ENCODE measurements at regions not wholly inside any gene's neighbourhood (a gene's known extent, or its start where the extent isn't known, plus 50 kb on each side); places are given as distances from the start of the nearest gene placed in this dataset.
A peak's percentile ranks its signal among the peaks of the same experiment; 100 is the strongest.

GRCh38 chr18:10094154-10094553 is 180.3 kb downstream of the VAPA start:
- ChIA-PET CTCF (interaction anchor here (0.7 kb wide), 1 partner anchor 1611 kb away, joined by 3 read pairs; no protein-coding TSS in a partner anchor), POLR2A (no interaction called here)
- Mint-ChIP-seq H3K36me3 (ENCODE audit: low read depth) (no peaks in the 10 kb centered on the region), H3K27ac (no peak overlapping the region), H3K27me3 (peaks cover 12% of the 10 kb centered on the region), H3K4me1 (ENCODE audit: low read depth) (no peaks in the 10 kb centered on the region), H3K4me3 (no peak overlapping the region), H3K9me3 (no peaks in the 10 kb centered on the region)
- Histone ChIP-seq H3K27ac (ENCODE audit: low read depth in 1 of 2, low read length in 2 of 2) (no peak overlapping the region), H3K9me3 (ENCODE audit: control insufficient read depth in 1 of 2, insufficient read depth in 1 of 2, low read length in 2 of 2) (no peaks in the 10 kb centered on the region), H3K4me1 (ENCODE audit: insufficient read depth, low read length) (no peaks in the 10 kb centered on the region), H3K4me3 (ENCODE audit: low read length) (no peak overlapping the region), H3K27me3 (ENCODE audit: control insufficient read depth in 1 of 2, insufficient read depth in 2 of 2, low read length in 2 of 2) (no peaks in the 10 kb centered on the region), H3K36me3 (ENCODE audit: insufficient read depth, low read length) (no peaks in the 10 kb centered on the region)
- intact Hi-C loops (cut with DNase I, micrococcal nuclease), result no loop called here
- ATAC-seq (ENCODE audit: poor library complexity) (no peak), DNase-seq (peak in 1 of 14 experiments; percentile 17)
- no peak for TF ChIP-seq CTCF (IDR thresholded peaks at IDR 0.05)

- Histone ChIP-seq H3K4me1 (ENCODE audit: insufficient read depth, low read length) (no peaks in the 10 kb centered on the region), H3K36me3 (ENCODE audit: insufficient read depth, low read length) (no peaks in the 10 kb centered on the region), H3K27me3 (ENCODE audit: control insufficient read depth in 1 of 2, insufficient read depth in 2 of 2, low read length in 2 of 2) (no peaks in the 10 kb centered on the region), H3K27ac (ENCODE audit: low read depth in 1 of 2, low read length in 2 of 2) (no peak overlapping the region), H3K9me3 (ENCODE audit: control insufficient read depth in 1 of 2, insufficient read depth in 1 of 2, low read length in 2 of 2) (no peaks in the 10 kb centered on the region), H3K4me3 (ENCODE audit: low read length) (no peak overlapping the region)
- Mint-ChIP-seq H3K27me3 (peaks cover 12% of the 10 kb centered on the region), H3K27ac (no peak overlapping the region), H3K36me3 (ENCODE audit: low read depth) (no peaks in the 10 kb centered on the region), H3K4me3 (no peak overlapping the region), H3K4me1 (ENCODE audit: low read depth) (no peaks in the 10 kb centered on the region), H3K9me3 (no peaks in the 10 kb centered on the region)
- DNase-seq (peak in 1 of 14 experiments; percentile 24), ATAC-seq (ENCODE audit: poor library complexity) (no peak)
- intact Hi-C loops (cut with DNase I, micrococcal nuclease), result no loop called here
- ChIA-PET POLR2A (no interaction called here), CTCF (no interaction called here)
- TF ChIP-seq CTCF (IDR thresholded peaks at IDR 0.05), result no peak
These were observed 180.8 kb downstream of the VAPA start for GRCh38 chr18:10094655-10095054.

GRCh38 chr18:10095356-10095755 is 181.5 kb downstream of the VAPA start:
- H3K36me3 ChIP-seq (ENCODE audit: insufficient read depth, low read length), result no peaks in the 10 kb centered on the region
- intact Hi-C loops (cut with DNase I, micrococcal nuclease), result no loop called here
- H3K27ac Mint-ChIP-seq, result no peak overlapping the region
- H3K4me3 ChIP-seq (ENCODE audit: low read length), result no peak overlapping the region
- no peaks in the 10 kb centered on the region for H3K27me3 ChIP-seq (ENCODE audit: control insufficient read depth in 1 of 2, insufficient read depth in 2 of 2, low read length in 2 of 2)
- H3K9me3 ChIP-seq (ENCODE audit: control insufficient read depth in 1 of 2, insufficient read depth in 1 of 2, low read length in 2 of 2), result no peaks in the 10 kb centered on the region
- POLR2A ChIA-PET, result no interaction called here
- H3K9me3 Mint-ChIP-seq, result no peaks in the 10 kb centered on the region
- H3K4me1 Mint-ChIP-seq (ENCODE audit: low read depth), result no peaks in the 10 kb centered on the region
- H3K27me3 Mint-ChIP-seq, result peaks cover 6% of the 10 kb centered on the region
- H3K4me1 ChIP-seq (ENCODE audit: insufficient read depth, low read length), result no peaks in the 10 kb centered on the region
- CTCF ChIA-PET, result no interaction called here
- no peak for ATAC-seq (ENCODE audit: poor library complexity)
- H3K36me3 Mint-ChIP-seq (ENCODE audit: low read depth), result no peaks in the 10 kb centered on the region
- H3K27ac ChIP-seq (ENCODE audit: low read depth in 1 of 2, low read length in 2 of 2), result no peak overlapping the region
- TF ChIP-seq CTCF (IDR thresholded peaks at IDR 0.05), result no peak
- DNase-seq, result no peak
- H3K4me3 Mint-ChIP-seq, result no peak overlapping the region
